Epithelial cell of esophagus (primary cell): ENCODE measurements at regions not wholly inside any gene's neighbourhood (a gene's known extent, or its start where the extent isn't known, plus 50 kb on each side); places are given as distances from the start of the nearest gene placed in this dataset.

Experiments used
- DNase-seq: peaks from one replicate; pipeline ENCODE4 v3.0.0; 2010; ENCODE audit warnings: low read depth
- H3K4me3 ChIP-seq: 2 replicates; pipeline ENCODE4 v1.5.1; 2011; ENCODE audit warnings: mild to moderate bottlenecking, low read length, control low read depth
- TF ChIP-seq, protein P1 (sequence below): IDR thresholded peaks from 2 replicates; pipeline ENCODE4 v1.5.1; 2011; ENCODE audit warnings: low read depth, mild to moderate bottlenecking, low read length, control low read depth, inconsistent platforms; ENCODE audit not compliant: insufficient read depth; ENCODE audit errors: missing control alignments

DNA sequence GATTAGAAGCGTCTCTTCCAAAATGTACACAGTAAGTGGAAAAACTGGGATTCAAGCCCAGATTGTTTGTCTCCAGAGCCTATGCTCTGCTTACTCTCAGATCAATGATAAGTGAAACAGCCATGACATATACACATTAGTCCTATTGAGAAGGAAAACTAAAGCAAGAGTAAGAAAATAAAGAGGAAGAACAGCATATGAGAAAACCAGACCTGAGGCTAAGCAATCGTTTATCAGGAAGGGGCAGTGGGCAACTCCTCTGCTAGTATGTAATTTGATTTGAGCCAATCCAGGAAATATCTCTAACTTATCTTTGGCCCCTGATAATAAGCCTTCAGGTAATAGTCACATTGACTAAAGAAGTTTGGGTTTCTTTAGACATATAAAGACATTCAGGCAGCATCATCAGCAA lies 789.9 kb upstream of the C9orf72 start:
- no peak overlapping the region for H3K4me3 ChIP-seq
- TF ChIP-seq, protein P1, sequence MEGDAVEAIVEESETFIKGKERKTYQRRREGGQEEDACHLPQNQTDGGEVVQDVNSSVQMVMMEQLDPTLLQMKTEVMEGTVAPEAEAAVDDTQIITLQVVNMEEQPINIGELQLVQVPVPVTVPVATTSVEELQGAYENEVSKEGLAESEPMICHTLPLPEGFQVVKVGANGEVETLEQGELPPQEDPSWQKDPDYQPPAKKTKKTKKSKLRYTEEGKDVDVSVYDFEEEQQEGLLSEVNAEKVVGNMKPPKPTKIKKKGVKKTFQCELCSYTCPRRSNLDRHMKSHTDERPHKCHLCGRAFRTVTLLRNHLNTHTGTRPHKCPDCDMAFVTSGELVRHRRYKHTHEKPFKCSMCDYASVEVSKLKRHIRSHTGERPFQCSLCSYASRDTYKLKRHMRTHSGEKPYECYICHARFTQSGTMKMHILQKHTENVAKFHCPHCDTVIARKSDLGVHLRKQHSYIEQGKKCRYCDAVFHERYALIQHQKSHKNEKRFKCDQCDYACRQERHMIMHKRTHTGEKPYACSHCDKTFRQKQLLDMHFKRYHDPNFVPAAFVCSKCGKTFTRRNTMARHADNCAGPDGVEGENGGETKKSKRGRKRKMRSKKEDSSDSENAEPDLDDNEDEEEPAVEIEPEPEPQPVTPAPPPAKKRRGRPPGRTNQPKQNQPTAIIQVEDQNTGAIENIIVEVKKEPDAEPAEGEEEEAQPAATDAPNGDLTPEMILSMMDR: no peak
- DNase-seq: no peak

DNA sequence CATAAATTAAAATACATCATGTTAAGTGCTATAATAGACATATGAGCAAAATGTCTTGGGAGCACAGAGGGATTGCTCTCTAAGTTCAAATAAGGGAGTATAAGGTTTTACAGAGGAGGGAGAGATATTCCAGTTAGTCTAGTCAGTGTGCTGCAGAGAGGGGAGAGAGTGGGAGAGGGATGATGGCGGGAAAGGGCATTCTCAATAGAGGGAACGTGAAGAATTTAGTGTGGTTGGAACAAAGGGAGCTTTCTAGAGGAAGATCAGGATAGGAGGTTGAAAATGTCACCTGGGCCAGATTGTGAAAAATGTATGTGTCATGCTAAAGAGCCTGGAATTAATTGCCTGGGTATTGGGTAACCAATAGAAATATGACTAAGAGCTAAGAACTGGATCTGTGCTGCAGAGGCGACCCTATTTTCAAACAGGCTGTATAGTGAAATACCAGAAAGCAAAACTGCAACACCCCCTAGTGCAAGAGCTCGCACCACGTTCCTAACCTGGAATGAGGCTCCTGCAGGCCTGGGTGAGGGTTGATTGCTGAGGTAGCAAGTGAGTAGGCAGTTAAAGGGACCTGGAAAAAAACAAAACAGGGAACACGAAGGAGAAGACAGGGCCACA lies 791.8 kb upstream of the C9orf72 start:
- TF ChIP-seq, protein P1: peak; percentile 33
- H3K4me3 ChIP-seq: no peak overlapping the region
- DNase-seq: peak; percentile 73

DNA sequence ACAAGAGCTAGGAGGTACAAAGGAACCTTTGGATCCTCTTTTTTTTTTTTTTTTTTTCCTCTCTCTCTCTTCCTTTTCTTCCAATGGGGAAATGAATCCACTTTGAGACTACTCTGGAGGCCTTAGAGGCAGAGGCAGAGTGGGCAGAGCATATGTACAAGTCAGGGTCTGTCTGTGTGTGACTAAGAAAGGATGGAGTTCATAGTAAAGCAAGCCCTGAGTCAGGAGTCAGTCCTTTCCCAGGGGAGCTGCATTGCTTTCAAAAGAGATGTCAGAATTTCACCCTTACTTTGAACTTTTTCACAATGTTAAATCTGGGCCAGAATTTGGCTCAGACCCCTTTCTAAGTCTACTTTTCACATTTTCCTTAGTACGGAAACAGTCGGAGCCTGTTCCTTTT lies 792.4 kb upstream of the C9orf72 start:
- TF ChIP-seq, protein P1: no peak
- peak; percentile 70 for DNase-seq
- H3K4me3 ChIP-seq: no peak overlapping the region

DNA sequence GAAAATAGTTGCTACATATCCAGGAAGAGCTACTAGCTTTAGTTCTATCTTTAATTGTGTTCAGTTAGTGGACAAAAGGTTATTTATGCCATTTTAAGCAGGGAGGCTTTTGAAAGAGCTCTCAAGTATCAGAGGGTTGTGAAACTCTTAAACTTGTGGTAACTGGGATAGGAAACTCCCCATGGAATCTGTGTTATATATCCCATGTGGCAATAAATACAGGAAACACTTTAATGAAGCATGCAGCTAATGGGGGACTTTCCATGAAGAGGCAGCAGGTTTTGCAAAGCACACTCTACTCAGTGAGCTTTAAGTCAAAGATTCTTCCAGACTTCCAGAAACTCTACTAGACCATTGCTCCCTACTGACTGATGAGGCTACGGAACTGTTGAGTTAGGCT lies 805.0 kb upstream of the C9orf72 start:
- TF ChIP-seq, protein P1: no peak
- H3K4me3 ChIP-seq: no peak overlapping the region
- DNase-seq: peak; percentile 13

DNA sequence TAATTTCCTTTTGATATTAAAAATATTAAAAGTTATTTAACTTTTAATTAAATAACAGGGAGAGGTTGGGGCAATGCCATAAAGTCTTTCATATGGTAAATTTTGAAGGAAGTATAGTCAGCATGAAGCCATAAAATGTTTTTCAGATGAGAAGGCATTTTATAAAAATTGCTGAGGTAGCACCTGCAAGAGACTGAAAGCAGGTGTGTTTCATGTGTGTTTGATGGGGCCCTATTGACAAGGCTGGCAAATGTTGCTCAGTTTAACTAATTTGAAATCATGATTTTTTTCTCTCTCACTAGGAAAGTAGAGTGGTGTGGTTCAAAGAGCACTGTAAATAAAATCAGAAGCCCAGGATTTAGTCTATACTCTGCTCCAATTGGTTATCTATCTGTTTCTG lies 805.8 kb upstream of the C9orf72 start:
- DNase-seq: no peak
- TF ChIP-seq, protein P1: no peak
- H3K4me3 ChIP-seq: no peak overlapping the region

DNA sequence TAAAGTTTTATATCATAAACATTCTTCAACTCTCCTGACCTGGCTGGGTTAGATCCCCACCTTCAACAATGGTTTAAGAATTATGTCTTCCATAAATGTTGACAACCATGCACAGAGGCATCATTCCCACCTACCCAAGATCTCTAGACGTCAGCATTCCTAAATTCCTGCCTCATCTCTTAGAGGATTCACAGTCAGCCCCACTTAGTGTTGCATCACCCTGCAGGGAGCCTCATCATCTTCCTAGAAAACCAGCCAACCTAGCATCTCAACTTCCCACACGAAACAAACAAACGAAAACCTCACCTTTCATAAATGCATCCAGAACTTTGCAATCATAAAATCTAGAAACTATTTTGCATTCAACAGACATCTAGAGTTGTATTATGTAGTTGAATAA lies 816.1 kb upstream of the C9orf72 start:
- no peak overlapping the region for H3K4me3 ChIP-seq
- TF ChIP-seq, protein P1: no peak
- DNase-seq: peak; percentile 32

DNA sequence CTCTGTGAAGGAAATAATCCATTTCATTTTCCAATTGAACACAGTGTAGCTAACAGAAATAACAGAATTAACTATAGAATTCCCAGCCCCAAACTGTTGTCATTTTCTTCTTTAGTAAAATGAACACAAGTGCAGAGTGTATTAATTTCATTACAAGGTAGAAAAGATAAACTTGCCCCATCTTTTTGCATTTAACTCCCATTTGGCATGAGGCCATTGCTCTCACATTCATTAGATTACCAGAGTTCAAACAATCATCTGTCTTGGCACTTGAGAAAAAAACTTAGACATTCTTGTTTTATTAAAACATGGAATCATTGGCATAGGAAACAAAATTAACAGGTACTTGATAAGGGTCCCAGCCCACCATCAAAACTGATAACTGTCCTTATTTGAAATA lies 821.5 kb upstream of the C9orf72 start:
- TF ChIP-seq, protein P1: no peak
- no peak for DNase-seq
- no peak overlapping the region for H3K4me3 ChIP-seq
